Suprapubic skin (tissue), 4 donors: ENCODE measurements at regions not wholly inside any gene's neighbourhood (a gene's known extent, or its start where the extent isn't known, plus 50 kb on each side); places are given as distances from the start of the nearest gene placed in this dataset.

ENCODE experiments used
- DNase-seq, 2 donors: peaks; one replicate each; pipeline ENCODE4 v3.0.0-alpha.2; 2019; ENCODE audit warnings: low spot score in 2 of 2
- H3K27ac ChIP-seq: fragments of 200-600 bp; sonication (generic); one replicate; pipeline ENCODE4 v1.5.1; 2019
- H3K27me3 ChIP-seq: fragments of 200-600 bp; sonication (generic); one replicate; pipeline ENCODE4 v1.5.1; 2019
- H3K36me3 ChIP-seq: fragments of 200-600 bp; sonication (generic); one replicate; pipeline ENCODE4 v1.5.1; 2019
- H3K4me1 ChIP-seq: fragments of 200-600 bp; sonication (generic); one replicate; pipeline ENCODE4 v1.5.1; 2019
- H3K4me3 ChIP-seq: fragments of 200-600 bp; sonication (generic); one replicate; pipeline ENCODE4 v1.5.1; 2019; ENCODE audit warnings: mild to moderate bottlenecking
- H3K9me3 ChIP-seq: fragments of 200-600 bp; sonication (generic); one replicate; pipeline ENCODE4 v1.5.1; 2019
- CTCF ChIP-seq, 2 donors: fragments of 200-600 bp in 1 of 2; fragments of 450-650 bp in 1 of 2; sonication (generic) in 1 of 2; IDR thresholded peaks; one replicate each; pipeline ENCODE4 v1.5.1; 2016 to 2019; ENCODE audit warnings: antibody characterized with exemption in 2 of 2, mild to moderate bottlenecking in 1 of 2, moderate library complexity in 1 of 2
- EP300 ChIP-seq: sonication (generic); formaldehyde crosslinking; IDR thresholded peaks from one replicate; pipeline ENCODE4 v1.6.1; 2017; ENCODE audit warnings: antibody characterized with exemption
- POLR2A ChIP-seq, 2 donors: fragments of 450-650 bp; IDR thresholded peaks; one replicate each; pipeline ENCODE4 v1.6.1; 2017; ENCODE audit warnings: antibody characterized with exemption in 2 of 2, mild to moderate bottlenecking in 2 of 2, moderate library complexity in 2 of 2
- POLR2AphosphoS5 ChIP-seq, 3 donors: sonication (generic); formaldehyde crosslinking; IDR thresholded peaks; one replicate each; pipeline ENCODE4 v1.6.1; 2017; ENCODE audit warnings: antibody characterized with exemption in 3 of 3
- WGBS: methylation state at CpG from one replicate; pipeline ENCODE4 v1.1.5; 2018; 5-methylcytosine and 5-hydroxymethylcytosine counted together

GRCh38 chr10:10437886-10438285 lies 579.8 kb upstream of the CELF2 start:
- H3K27ac ChIP-seq = no peak overlapping the region
- H3K27me3 ChIP-seq = no peaks in the 10 kb centered on the region
- 76% methylated on average over 4 of the region's 4 CpGs for WGBS
- no peaks in the 10 kb centered on the region for H3K4me1 ChIP-seq
- no peak for DNase-seq
- no peak overlapping the region for H3K4me3 ChIP-seq
- H3K9me3 ChIP-seq = no peaks in the 10 kb centered on the region
- no peak for TF ChIP-seq CTCF (IDR thresholded peaks at IDR 0.05)
- TF ChIP-seq POLR2A (IDR thresholded peaks at IDR 0.05) = no peak
- TF ChIP-seq POLR2AphosphoS5 (IDR thresholded peaks at IDR 0.05) = no peak
- TF ChIP-seq EP300 = no peak
- H3K36me3 ChIP-seq = no peaks in the 10 kb centered on the region

GRCh38 chr10:10438335-10439100 lies 579.2 kb upstream of the CELF2 start:
- DNase-seq = no peak
- H3K27ac ChIP-seq = no peak overlapping the region
- no peak for TF ChIP-seq POLR2AphosphoS5 (IDR thresholded peaks at IDR 0.05)
- TF ChIP-seq EP300 = no peak
- TF ChIP-seq POLR2A (IDR thresholded peaks at IDR 0.05) = no peak
- no peak for TF ChIP-seq CTCF (IDR thresholded peaks at IDR 0.05)
- H3K4me1 ChIP-seq = no peaks in the 10 kb centered on the region
- no peaks in the 10 kb centered on the region for H3K9me3 ChIP-seq
- no peak overlapping the region for H3K4me3 ChIP-seq
- no peaks in the 10 kb centered on the region for H3K36me3 ChIP-seq
- 21% methylated on average over 1 of the region's 1 CpG for WGBS
- H3K27me3 ChIP-seq = no peaks in the 10 kb centered on the region

GRCh38 chr10:10456856-10457255 lies 560.8 kb upstream of the CELF2 start:
- DNase-seq = no peak
- TF ChIP-seq EP300 (no peak), CTCF (IDR thresholded peaks at IDR 0.05) (no peak), POLR2AphosphoS5 (IDR thresholded peaks at IDR 0.05) (no peak), POLR2A (IDR thresholded peaks at IDR 0.05) (no peak)
- 90% methylated on average over 2 of the region's 2 CpGs for WGBS

GRCh38 chr10:10460451-10460850 lies 557.2 kb upstream of the CELF2 start:
- no peak overlapping the region for H3K27ac ChIP-seq
- no peaks in the 10 kb centered on the region for H3K27me3 ChIP-seq
- no peak for DNase-seq
- 32% methylated on average over 1 of the region's 1 CpG for WGBS
- H3K4me3 ChIP-seq = no peak overlapping the region
- no peaks in the 10 kb centered on the region for H3K36me3 ChIP-seq
- TF ChIP-seq POLR2A (IDR thresholded peaks at IDR 0.05) (no peak), POLR2AphosphoS5 (IDR thresholded peaks at IDR 0.05) (no peak), CTCF (IDR thresholded peaks at IDR 0.05) (no peak), EP300 (no peak)
- H3K4me1 ChIP-seq = no peaks in the 10 kb centered on the region
- no peaks in the 10 kb centered on the region for H3K9me3 ChIP-seq

More at GRCh38 chr10:10456856-10457255, 560.8 kb upstream of the CELF2 start:
- Histone ChIP-seq H3K27me3 (no peaks in the 10 kb centered on the region), H3K9me3 (peaks cover 11% of the 10 kb centered on the region), H3K36me3 (no peaks in the 10 kb centered on the region), H3K4me3 (no peak overlapping the region), H3K27ac (no peak overlapping the region), H3K4me1 (no peaks in the 10 kb centered on the region)

GRCh38 chr10:10462151-10462941 lies 555.3 kb upstream of the CELF2 start:
- no peak for DNase-seq
- Histone ChIP-seq H3K9me3 (no peaks in the 10 kb centered on the region), H3K27ac (no peak overlapping the region), H3K27me3 (no peaks in the 10 kb centered on the region), H3K4me3 (no peak overlapping the region), H3K4me1 (no peaks in the 10 kb centered on the region), H3K36me3 (no peaks in the 10 kb centered on the region)
- 65% methylated on average over 16 of the region's 16 CpGs for WGBS
- no peak for TF ChIP-seq CTCF (IDR thresholded peaks at IDR 0.05)
- no peak for TF ChIP-seq POLR2A (IDR thresholded peaks at IDR 0.05)
- TF ChIP-seq POLR2AphosphoS5 (IDR thresholded peaks at IDR 0.05) = no peak
- TF ChIP-seq EP300 = no peak
